PC-9 (cell line): ENCODE measurements at regions not wholly inside any gene's neighbourhood (a gene's known extent, or its start where the extent isn't known, plus 50 kb on each side); places are given as distances from the start of the nearest gene placed in this dataset.

Source experiments
- BruUV-seq: library from RNA; stranded (reverse); fragments of 400-500 nt; replicated peaks from 2 replicates; lab custom pipeline; 2021; lab: Mats Ljungman, UMichigan
- CTCF ChIA-PET: fragments of 300-600 bp; sonication (Branson Sonifier 250); formaldehyde crosslinking; loops from one replicate; lab custom pipeline; 2022; ENCODE audit warnings: antibody characterized with exemption; lab: Charles Lee
- POLR2A ChIA-PET: fragments of 300-600 bp; sonication (Branson Sonifier 250); formaldehyde crosslinking; loops from one replicate; lab custom pipeline; 2022; ENCODE audit warnings: antibody characterized with exemption; ENCODE audit not compliant: unreplicated experiment; lab: Charles Lee
- DNase-seq, 2 experiments: peaks; one replicate each; pipeline versions ENCODE4 v3.0.0 to v3.0.0-alpha.2; 2015 to 2022; ENCODE audit warnings: mixed read lengths in 1 of 2
- H2AFZ ChIP-seq: fragments of 200-600 bp; sonication (generic); 2 replicates; pipeline ENCODE4 v1.8.1; 2017; ENCODE audit warnings: antibody characterized with exemption
- H3F3A ChIP-seq: fragments of 200-600 bp; sonication (generic); 2 replicates; pipeline ENCODE4 v1.8.1; 2017; ENCODE audit warnings: antibody characterized with exemption, mild to moderate bottlenecking, low read depth; ENCODE audit not compliant: insufficient read depth
- H3K27ac ChIP-seq: fragments of 200-600 bp; sonication (generic); 2 replicates; pipeline ENCODE4 v1.6.1; 2016; ENCODE audit warnings: mixed run types
- H3K27me3 ChIP-seq: fragments of 200-600 bp; sonication (generic); 2 replicates; pipeline ENCODE4 v1.6.1; 2016; ENCODE audit warnings: low read depth, mixed run types; ENCODE audit not compliant: insufficient read depth
- H3K36me3 ChIP-seq: fragments of 200-600 bp; sonication (generic); 2 replicates; pipeline ENCODE4 v1.6.1; 2016; ENCODE audit warnings: low read depth, mixed run types
- H3K4me1 ChIP-seq: fragments of 200-600 bp; sonication (generic); replicated peaks from 2 replicates; pipeline ENCODE4 v1.6.1; 2016; ENCODE audit warnings: mixed run types; ENCODE audit not compliant: insufficient read depth
- H3K4me2 ChIP-seq: fragments of 200-600 bp; sonication (generic); 2 replicates; pipeline ENCODE4 v1.6.1; 2017; ENCODE audit warnings: mixed run types
- H3K4me3 ChIP-seq: fragments of 200-600 bp; sonication (generic); 2 replicates; pipeline ENCODE4 v1.6.1; 2016; ENCODE audit warnings: mixed run types
- H3K79me2 ChIP-seq: fragments of 200-600 bp; sonication (generic); 2 replicates; pipeline ENCODE4 v1.6.1; 2017; ENCODE audit warnings: low read depth, mixed run types
- H3K9me2 ChIP-seq: fragments of 200-600 bp; sonication (generic); 2 replicates; pipeline ENCODE4 v1.8.1; 2017; ENCODE audit warnings: mild to moderate bottlenecking; ENCODE audit not compliant: insufficient read depth
- H3K9me3 ChIP-seq: fragments of 200-600 bp; sonication (generic); 2 replicates; pipeline ENCODE4 v1.8.1; 2016; ENCODE audit warnings: low read depth; ENCODE audit not compliant: insufficient read depth
- H4K20me1 ChIP-seq: fragments of 200-600 bp; sonication (generic); 2 replicates; pipeline ENCODE4 v1.8.1; 2017; ENCODE audit not compliant: insufficient read depth
- CTCF ChIP-seq: fragments of 200-600 bp; sonication (generic); conservative IDR thresholded peaks from 2 replicates; pipeline ENCODE4 v1.6.1; 2017; ENCODE audit warnings: mixed run types, antibody characterized with exemption, mild to moderate bottlenecking, moderate library complexity
- EZH2 ChIP-seq: fragments of 200-600 bp; sonication (generic); IDR thresholded peaks from 2 replicates; pipeline ENCODE4 v1.8.0; 2017; ENCODE audit warnings: antibody characterized with exemption, low read depth
- intact Hi-C: fragments of 100-400 bp; cut with micrococcal nuclease; formaldehyde crosslinking; loops from one replicate; pipeline ENCODE4 v1.10.0; 2022; ENCODE audit not compliant: unreplicated experiment

GRCh38 chr5:153136910-153137614 lies 353.4 kb upstream of the GRIA1 start:
- H3K4me3 ChIP-seq, result no peak overlapping the region
- no peak for TF ChIP-seq CTCF
- no peak for TF ChIP-seq EZH2
- H3K27ac ChIP-seq, result no peak overlapping the region
- no peaks in the 10 kb centered on the region for H3K36me3 ChIP-seq
- no peak overlapping the region for H3K4me2 ChIP-seq
- DNase-seq, result no peak
- H3K9me2 ChIP-seq, result no peaks in the 10 kb centered on the region
- H4K20me1 ChIP-seq, result no peaks in the 10 kb centered on the region
- BruUV-seq, result no TSS peak
- no peaks in the 10 kb centered on the region for H3F3A ChIP-seq
- POLR2A ChIA-PET, result no interaction called here
- no peaks in the 10 kb centered on the region for H3K9me3 ChIP-seq
- H3K79me2 ChIP-seq, result no peaks in the 10 kb centered on the region
- H3K27me3 ChIP-seq, result no peaks in the 10 kb centered on the region
- intact Hi-C loops, result no loop called here
- no peaks in the 10 kb centered on the region for H3K4me1 ChIP-seq
- CTCF ChIA-PET, result no interaction called here
- no peak overlapping the region for H2AFZ ChIP-seq

GRCh38 chr5:153147891-153148623 lies 342.4 kb upstream of the GRIA1 start:
- CTCF ChIA-PET, result no interaction called here

GRCh38 chr5:153148624-153148976 lies 341.9 kb upstream of the GRIA1 start:
- Histone ChIP-seq H3K36me3 (no peaks in the 10 kb centered on the region), H3K4me3 (no peak overlapping the region), H3K79me2 (no peaks in the 10 kb centered on the region), H4K20me1 (no peaks in the 10 kb centered on the region), H3K4me2 (no peak overlapping the region), H3K9me3 (no peaks in the 10 kb centered on the region), H3K27ac (no peak overlapping the region), H3K27me3 (no peaks in the 10 kb centered on the region), H3F3A (no peaks in the 10 kb centered on the region), H3K4me1 (no peaks in the 10 kb centered on the region), H2AFZ (no peak overlapping the region), H3K9me2 (0 out of 2 replicates have a peak, but pooled peaks cover 2% of the 10 kb centered on the region)
- ChIA-PET POLR2A (no interaction called here), CTCF (no interaction called here)
- intact Hi-C loops, result loop anchor here (10.0 kb wide), 1 partner anchor 614 kb away; no protein-coding TSS in a partner anchor
- BruUV-seq, result no TSS peak
- peak; percentile 39; the same call in 1 of the 2 replicates for TF ChIP-seq CTCF
- TF ChIP-seq EZH2, result no peak
- no peak for DNase-seq

More at GRCh38 chr5:153147891-153148623, 342.4 kb upstream of the GRIA1 start:
- Histone ChIP-seq H3K4me2 (no peak overlapping the region), H3K4me1 (no peaks in the 10 kb centered on the region), H3K4me3 (no peak overlapping the region), H3K36me3 (no peaks in the 10 kb centered on the region), H3F3A (no peaks in the 10 kb centered on the region), H2AFZ (no peak overlapping the region), H3K27ac (no peak overlapping the region), H3K79me2 (no peaks in the 10 kb centered on the region), H3K9me3 (no peaks in the 10 kb centered on the region), H3K27me3 (no peaks in the 10 kb centered on the region), H4K20me1 (no peaks in the 10 kb centered on the region), H3K9me2 (0 out of 2 replicates have a peak, but pooled peaks cover 2% of the 10 kb centered on the region)
- BruUV-seq, result no TSS peak
- intact Hi-C loops, result loop anchor here (10.0 kb wide), 1 partner anchor 613 kb away; no protein-coding TSS in a partner anchor
- POLR2A ChIA-PET, result no interaction called here
- TF ChIP-seq CTCF (peak; percentile 71), EZH2 (no peak)
- peak; percentile 1 to 41 for DNase-seq
